HG02623 (cell line): ENCODE measurements at regions not wholly inside any gene's neighbourhood (a gene's known extent, or its start where the extent isn't known, plus 50 kb on each side); places are given as distances from the start of the nearest gene placed in this dataset.

Experiments used
- ATAC-seq: cut with Tn5 transposase; IDR thresholded peaks from one replicate; pipeline ENCODE4 v1.9.1; 2021; ENCODE audit warnings: moderate library complexity; ENCODE audit not compliant: unreplicated experiment

- ATAC-seq, result no peak
Measured at GRCh38 chr16:86052115-86052670, 153.2 kb downstream of the IRF8 start.

- no peak for ATAC-seq
Measured at GRCh38 chr16:86052926-86053325, 154.0 kb downstream of the IRF8 start.

- ATAC-seq, result no peak
Measured at GRCh38 chr16:86059253-86060171, 160.6 kb downstream of the IRF8 start.

- no peak for ATAC-seq
Measured at GRCh38 chr16:86060381-86061317, 161.7 kb downstream of the IRF8 start.

GRCh38 chr16:86061318-86061695, 162.3 kb downstream of the IRF8 start:
- ATAC-seq, result no peak

GRCh38 chr16:86061721-86062120, 162.8 kb downstream of the IRF8 start:
- no peak for ATAC-seq

GRCh38 chr16:86062271-86062965, 163.5 kb downstream of the IRF8 start:
- no peak for ATAC-seq

GRCh38 chr16:86063760-86064405, 164.9 kb downstream of the IRF8 start:
- ATAC-seq, result no peak

- no peak for ATAC-seq
Measured at GRCh38 chr16:86064431-86065250, 165.7 kb downstream of the IRF8 start.

- no peak for ATAC-seq
Measured at GRCh38 chr16:86065711-86066110, 166.7 kb downstream of the IRF8 start.

GRCh38 chr16:86066811-86067210, 167.8 kb downstream of the IRF8 start:
- no peak for ATAC-seq

GRCh38 chr16:86067516-86067915, 168.6 kb downstream of the IRF8 start:
- ATAC-seq, result no peak

GRCh38 chr16:86067936-86068335, 169.0 kb downstream of the IRF8 start:
- ATAC-seq, result no peak

- no peak for ATAC-seq
Measured at GRCh38 chr16:86068722-86069121, 169.8 kb downstream of the IRF8 start.

- no peak for ATAC-seq
Measured at GRCh38 chr16:86069736-86070298, 170.9 kb downstream of the IRF8 start.

GRCh38 chr16:86070484-86070883, 171.5 kb downstream of the IRF8 start:
- ATAC-seq, result no peak

- ATAC-seq, result no peak
Measured at GRCh38 chr16:86070971-86071370, 172.0 kb downstream of the IRF8 start.

GRCh38 chr16:86071611-86072240, 172.8 kb downstream of the IRF8 start:
- no peak for ATAC-seq
